IPS DF 6.9 (cell line): ENCODE measurements at regions not wholly inside any gene's neighbourhood (a gene's known extent, or its start where the extent isn't known, plus 50 kb on each side); places are given as distances from the start of the nearest gene placed in this dataset.

Source experiments
- DNase-seq: peaks from one replicate; pipeline ENCODE4 v3.0.0-alpha.2; 2013; ENCODE audit warnings: low read depth, low spot score
- H3K27ac ChIP-seq: one replicate; pipeline ENCODE4 v1.5.1; 2013; ENCODE audit warnings: low read length, control low read depth
- H3K27me3 ChIP-seq: 2 replicates; pipeline ENCODE4 v1.6.1; 2013; ENCODE audit warnings: mild to moderate bottlenecking, low read length; ENCODE audit not compliant: control insufficient read depth, insufficient read depth
- H3K36me3 ChIP-seq: 2 replicates; pipeline ENCODE4 v1.6.1; 2013; ENCODE audit warnings: low read length; ENCODE audit not compliant: control insufficient read depth, insufficient read depth
- H3K4me1 ChIP-seq: 2 replicates; pipeline ENCODE4 v1.6.1; 2013; ENCODE audit warnings: low read length; ENCODE audit not compliant: control insufficient read depth, insufficient read depth
- H3K4me3 ChIP-seq: 2 replicates; pipeline ENCODE4 v1.5.1; 2013; ENCODE audit warnings: mild to moderate bottlenecking, low read length
- H3K9me3 ChIP-seq: 2 replicates; pipeline ENCODE4 v1.6.1; 2013; ENCODE audit warnings: low read length, inconsistent platforms; ENCODE audit not compliant: control insufficient read depth, insufficient read depth
- WGBS: extraction: QIAGEN DNeasy Blood & Tissue Kit; methylation state at CpG from one replicate; pipeline ENCODE4 v1.1.7; 2013; ENCODE audit warnings: mixed read lengths, missing lambda C conversion rate; ENCODE audit not compliant: insufficient read length, insufficient coverage; 5-methylcytosine and 5-hydroxymethylcytosine counted together

DNA sequence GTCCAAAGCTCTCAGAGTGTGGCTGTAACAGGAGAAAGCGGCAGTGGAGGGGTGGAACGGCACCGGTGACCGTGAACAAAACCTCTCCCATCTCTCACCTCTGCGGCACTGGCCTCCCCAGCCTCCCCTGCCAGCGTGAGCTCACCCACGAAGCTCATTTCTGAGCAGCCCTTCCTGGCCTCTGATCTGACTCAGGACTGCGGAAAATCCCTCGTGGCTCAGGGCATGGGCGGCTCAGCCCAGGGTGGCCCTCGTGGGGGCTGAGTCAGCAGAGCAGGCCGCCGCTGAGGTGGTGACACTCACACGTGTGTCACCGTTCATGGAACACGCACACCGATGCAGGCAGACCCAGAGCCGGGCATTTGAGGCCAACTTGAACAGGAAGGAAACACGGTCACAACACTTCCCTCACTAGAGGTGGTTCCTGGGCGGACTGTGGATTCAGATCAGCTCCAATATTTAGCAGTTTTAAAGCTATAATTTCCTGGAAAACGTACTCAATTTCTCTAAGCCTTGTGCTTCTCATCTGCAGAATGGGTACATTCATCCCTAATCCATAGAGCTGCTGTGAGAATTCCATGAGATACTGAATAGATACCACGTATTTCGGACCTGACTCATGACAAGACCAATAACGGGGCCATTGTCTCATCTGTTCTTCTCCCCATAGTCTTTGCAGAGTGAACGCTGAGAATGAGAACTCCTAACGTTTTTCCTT lies 115.0 kb upstream of the TMPRSS2 start:
- Histone ChIP-seq H3K4me1 (no peaks in the 10 kb centered on the region), H3K4me3 (no peak overlapping the region), H3K27ac (no peak overlapping the region), H3K36me3 (no peaks in the 10 kb centered on the region), H3K9me3 (no peaks in the 10 kb centered on the region), H3K27me3 (no peaks in the 10 kb centered on the region)
- WGBS, result no CpG with 5 or more reads among the region's 26 CpGs
- no peak for DNase-seq

DNA sequence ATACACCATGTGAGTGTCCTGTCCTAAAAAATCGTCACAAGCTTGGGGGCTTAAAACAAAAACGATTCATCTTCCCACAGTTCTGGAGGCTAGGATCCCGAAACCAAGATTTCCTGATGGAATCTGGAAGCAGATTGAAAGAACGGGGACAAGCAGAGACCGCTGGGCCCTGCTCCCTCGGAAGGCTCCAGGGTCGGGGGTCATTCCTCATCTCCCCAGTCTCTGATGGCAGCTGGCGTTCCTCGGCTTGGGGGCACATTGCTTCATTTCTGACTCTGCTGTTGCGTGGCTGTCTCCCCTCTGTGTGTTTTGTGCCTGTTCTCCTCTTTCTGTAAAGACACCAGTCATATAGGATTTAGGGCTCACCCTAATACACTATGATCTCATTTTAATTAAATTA lies 114.2 kb upstream of the TMPRSS2 start:
- H3K27ac ChIP-seq, result no peak overlapping the region
- DNase-seq, result no peak
- H3K36me3 ChIP-seq, result no peaks in the 10 kb centered on the region
- WGBS, result no CpG with 5 or more reads among the region's 10 CpGs
- no peaks in the 10 kb centered on the region for H3K9me3 ChIP-seq
- no peaks in the 10 kb centered on the region for H3K4me1 ChIP-seq
- no peak overlapping the region for H3K4me3 ChIP-seq
- H3K27me3 ChIP-seq, result no peaks in the 10 kb centered on the region

DNA sequence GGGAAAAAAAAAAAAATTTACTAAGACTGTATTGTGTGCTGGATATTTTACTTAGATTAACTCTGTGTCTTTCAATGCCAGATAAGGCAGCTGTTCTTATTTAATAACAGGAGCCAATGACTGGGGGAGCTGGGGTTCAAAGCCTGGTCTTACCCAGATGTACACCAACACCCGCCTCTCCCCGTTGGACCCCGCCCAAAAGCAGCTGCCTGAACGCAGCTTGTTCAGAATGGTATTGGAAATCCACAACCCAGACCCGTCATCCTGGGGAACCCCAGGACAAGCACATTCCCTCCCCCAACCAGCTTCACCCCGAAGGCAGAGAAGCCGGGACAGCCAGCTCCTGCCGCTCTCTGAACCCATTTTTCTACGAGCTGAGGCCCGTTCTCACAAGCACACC lies 113.6 kb upstream of the TMPRSS2 start:
- no peak overlapping the region for H3K4me3 ChIP-seq
- no peak overlapping the region for H3K27ac ChIP-seq
- no CpG with 5 or more reads among the region's 10 CpGs for WGBS
- DNase-seq, result no peak
- no peaks in the 10 kb centered on the region for H3K36me3 ChIP-seq
- H3K4me1 ChIP-seq, result no peaks in the 10 kb centered on the region
- H3K9me3 ChIP-seq, result no peaks in the 10 kb centered on the region
- no peaks in the 10 kb centered on the region for H3K27me3 ChIP-seq

DNA sequence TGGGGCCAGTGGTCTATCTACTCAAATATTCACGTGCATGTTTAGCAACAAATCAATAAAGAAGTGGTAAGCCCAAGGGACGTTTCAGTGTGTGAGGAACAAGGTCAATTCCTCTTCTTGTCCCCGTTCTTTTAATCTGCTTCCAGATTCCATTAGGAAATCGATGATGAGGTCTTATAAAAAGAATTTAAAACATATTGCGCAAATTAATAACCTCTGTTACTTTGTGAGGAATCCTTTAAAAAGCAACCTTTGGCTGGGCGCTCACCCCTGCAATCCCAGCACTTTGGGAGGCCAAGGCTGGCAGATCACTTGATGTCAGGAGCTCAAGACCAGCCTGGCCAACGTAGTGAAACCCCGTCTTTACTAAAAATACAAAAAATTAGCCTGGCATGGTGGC lies 113.0 kb upstream of the TMPRSS2 start:
- Histone ChIP-seq H3K4me3 (no peak overlapping the region), H3K27ac (no peak overlapping the region), H3K9me3 (no peaks in the 10 kb centered on the region), H3K4me1 (no peaks in the 10 kb centered on the region), H3K36me3 (no peaks in the 10 kb centered on the region), H3K27me3 (no peaks in the 10 kb centered on the region)
- WGBS, result no CpG with 5 or more reads among the region's 8 CpGs
- no peak for DNase-seq

DNA sequence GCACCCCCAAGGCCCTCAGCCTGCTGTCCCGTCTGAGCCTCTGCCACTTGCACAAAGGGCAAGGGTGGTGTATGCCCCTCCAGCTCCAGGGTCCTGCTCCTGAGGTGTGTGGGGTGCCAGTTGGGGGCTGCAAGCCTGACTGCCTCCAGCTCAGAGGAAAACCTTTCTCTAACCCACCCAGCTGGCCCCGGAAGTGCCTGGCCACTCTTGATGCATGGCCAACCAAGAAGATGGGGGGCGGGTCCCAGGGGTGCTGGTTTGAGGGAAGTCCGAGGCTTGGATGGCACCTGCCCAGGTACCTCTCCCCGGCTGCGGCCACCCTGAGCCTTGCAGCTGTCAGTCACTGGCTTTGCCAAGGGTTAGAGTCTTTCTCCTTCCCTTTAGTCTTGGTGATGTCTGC lies 112.6 kb upstream of the TMPRSS2 start:
- no peak for DNase-seq
- Histone ChIP-seq H3K9me3 (no peaks in the 10 kb centered on the region), H3K27me3 (no peaks in the 10 kb centered on the region), H3K4me1 (no peaks in the 10 kb centered on the region), H3K4me3 (no peak overlapping the region), H3K27ac (no peak overlapping the region), H3K36me3 (no peaks in the 10 kb centered on the region)
- WGBS, result no CpG with 5 or more reads among the region's 6 CpGs

DNA sequence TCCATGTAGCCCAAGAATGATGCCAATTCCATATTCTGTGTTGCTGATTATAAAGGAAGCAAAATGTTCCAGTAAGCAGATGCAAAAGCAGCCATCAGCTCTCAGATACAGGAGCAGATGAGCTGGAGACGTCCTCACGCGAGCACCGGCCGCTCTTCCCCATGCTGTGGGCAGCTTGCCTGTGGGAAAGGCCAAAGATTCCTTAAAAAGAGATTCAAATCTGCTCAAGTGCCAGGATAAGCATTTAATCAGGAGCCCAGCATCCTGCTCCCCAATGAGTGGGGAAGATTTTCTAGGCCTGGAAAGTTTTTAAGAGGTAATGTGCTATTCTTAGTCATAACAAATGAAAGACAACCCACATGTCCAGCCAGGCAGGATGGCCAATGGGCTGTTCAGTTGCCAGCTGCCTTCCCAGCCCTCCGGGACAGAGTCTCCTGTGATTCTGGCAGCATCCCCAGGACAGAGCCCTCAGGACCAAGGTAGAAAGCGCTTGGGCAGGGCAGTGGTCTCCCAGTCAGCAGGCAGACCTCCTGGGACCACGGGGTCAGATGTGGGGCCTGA lies 108.2 kb upstream of the TMPRSS2 start:
- H3K27ac ChIP-seq, result no peak overlapping the region
- peaks cover 1% of the 10 kb centered on the region; the same call in 1 of the 2 replicates for H3K4me1 ChIP-seq
- H3K27me3 ChIP-seq, result no peaks in the 10 kb centered on the region
- H3K4me3 ChIP-seq, result no peak overlapping the region
- no peaks in the 10 kb centered on the region for H3K36me3 ChIP-seq
- no peaks in the 10 kb centered on the region for H3K9me3 ChIP-seq
- WGBS, result no CpG with 5 or more reads among the region's 8 CpGs
- no peak for DNase-seq

DNA sequence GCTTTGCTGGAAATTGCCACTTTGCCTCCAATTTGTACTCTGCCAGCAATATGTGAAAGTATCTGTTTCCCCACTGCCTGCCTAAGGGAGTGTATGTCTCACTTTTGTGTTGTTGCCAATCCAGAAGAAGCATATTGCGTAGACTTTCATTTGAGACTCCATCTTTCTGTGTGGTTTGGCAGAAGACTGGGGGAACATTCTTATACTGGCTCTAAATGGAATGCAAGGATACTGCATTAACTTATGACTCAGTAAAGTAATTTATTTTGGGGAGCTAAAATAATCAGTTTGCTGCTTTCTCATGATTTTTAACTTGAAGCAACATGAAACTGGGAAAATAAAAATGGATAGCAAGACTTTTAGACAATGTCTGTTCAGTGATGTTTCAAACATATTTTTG lies 107.7 kb upstream of the TMPRSS2 start:
- no peak overlapping the region for H3K27ac ChIP-seq
- H3K36me3 ChIP-seq, result no peaks in the 10 kb centered on the region
- H3K4me1 ChIP-seq, result peaks cover 1% of the 10 kb centered on the region; the same call in 1 of the 2 replicates
- no peak for DNase-seq
- no peaks in the 10 kb centered on the region for H3K27me3 ChIP-seq
- WGBS, result no CpG with 5 or more reads among the region's 1 CpG
- no peak overlapping the region for H3K4me3 ChIP-seq
- no peaks in the 10 kb centered on the region for H3K9me3 ChIP-seq

DNA sequence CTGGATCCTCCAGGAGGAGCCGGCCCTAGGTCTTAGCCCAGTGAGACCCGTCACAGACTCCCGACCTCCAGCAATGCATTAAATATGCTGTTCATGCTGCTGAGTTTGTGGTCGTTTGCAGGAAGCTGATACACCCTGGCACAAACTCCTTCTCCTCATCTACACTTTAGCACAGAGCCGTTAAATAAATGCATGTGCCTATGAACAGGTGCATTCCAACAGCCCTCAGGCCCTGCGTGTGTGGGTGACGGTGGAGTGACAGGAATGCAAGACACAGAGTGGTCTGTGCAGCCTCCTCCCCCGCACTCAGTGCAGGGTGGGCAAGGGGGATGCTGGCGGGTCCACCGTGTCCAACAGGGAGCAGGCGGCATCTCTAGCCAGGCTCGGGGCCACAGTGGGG lies 106.6 kb upstream of the TMPRSS2 start:
- no peaks in the 10 kb centered on the region for H3K36me3 ChIP-seq
- no peaks in the 10 kb centered on the region for H3K9me3 ChIP-seq
- H3K4me1 ChIP-seq, result peaks cover 1% of the 10 kb centered on the region; the same call in 1 of the 2 replicates
- no peak overlapping the region for H3K27ac ChIP-seq
- no peak for DNase-seq
- WGBS, result no CpG with 5 or more reads among the region's 12 CpGs
- H3K4me3 ChIP-seq, result no peak overlapping the region
- no peaks in the 10 kb centered on the region for H3K27me3 ChIP-seq

DNA sequence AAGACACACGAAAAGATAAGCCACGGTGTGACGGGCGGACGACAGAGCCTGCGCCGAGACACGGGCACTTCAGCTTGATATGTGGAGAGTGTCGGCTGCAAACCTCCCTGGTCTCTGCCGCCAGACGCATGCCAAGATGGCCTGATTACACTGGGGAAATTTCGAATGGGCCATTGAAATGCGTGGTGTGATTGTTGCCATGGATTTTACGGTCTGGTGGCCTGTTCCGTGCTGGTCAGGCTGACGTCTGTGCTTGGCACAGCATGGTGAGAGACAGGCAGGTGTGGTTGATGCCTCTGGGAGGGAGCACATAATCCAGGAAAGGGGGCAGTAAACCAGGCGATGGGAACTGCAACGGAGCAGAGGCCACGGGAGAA lies 105.6 kb upstream of the TMPRSS2 start:
- H3K9me3 ChIP-seq, result no peaks in the 10 kb centered on the region
- H3K4me1 ChIP-seq, result peaks cover 1% of the 10 kb centered on the region; the same call in 1 of the 2 replicates
- H3K27me3 ChIP-seq, result no peaks in the 10 kb centered on the region
- no peak for DNase-seq
- WGBS, result no CpG with 5 or more reads among the region's 19 CpGs
- H3K27ac ChIP-seq, result no peak overlapping the region
- no peak overlapping the region for H3K4me3 ChIP-seq
- no peaks in the 10 kb centered on the region for H3K36me3 ChIP-seq

DNA sequence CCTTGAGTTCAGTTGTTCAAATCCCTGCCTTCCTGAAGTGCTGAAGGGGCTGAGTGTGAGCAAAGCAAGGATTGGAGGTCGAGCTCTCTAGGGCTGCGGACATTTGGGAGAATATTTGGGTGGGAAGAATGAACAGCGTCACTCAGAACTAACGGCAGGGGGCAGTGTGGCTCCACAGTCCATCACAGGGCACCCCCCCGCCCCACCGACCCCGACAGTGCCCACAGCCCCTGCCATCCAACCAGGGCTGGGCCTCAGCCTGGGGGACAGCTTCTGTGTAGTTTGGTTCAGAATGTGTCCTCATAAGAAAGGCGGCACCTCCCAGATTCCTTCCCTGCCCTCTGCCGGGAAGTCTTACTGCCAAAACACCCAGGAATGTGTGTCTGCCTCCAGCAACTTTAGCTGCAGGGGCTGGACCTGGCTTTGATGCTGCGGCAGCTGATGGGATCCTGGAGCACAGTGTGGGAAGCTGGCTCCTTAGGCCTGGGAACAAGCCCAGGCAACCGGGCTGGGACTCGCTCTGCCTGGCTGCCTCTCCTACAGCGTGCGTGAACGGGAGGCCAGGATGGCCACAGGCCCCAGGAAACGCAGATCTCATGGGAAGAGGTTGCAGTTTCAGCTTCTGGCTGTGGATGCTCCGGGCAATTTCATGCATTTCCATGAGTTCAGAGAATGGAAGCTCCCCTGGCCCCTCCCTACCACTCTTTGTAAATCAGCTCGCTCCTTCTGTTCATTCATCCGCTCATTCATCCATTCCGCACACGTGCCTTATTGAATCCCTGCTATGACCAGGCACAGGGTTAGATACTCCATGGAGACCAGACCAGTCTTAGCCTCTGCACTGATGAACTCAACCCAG lies 104.9 kb upstream of the TMPRSS2 start:
- WGBS, result no CpG with 5 or more reads among the region's 21 CpGs
- Histone ChIP-seq H3K9me3 (no peaks in the 10 kb centered on the region), H3K27me3 (no peaks in the 10 kb centered on the region), H3K27ac (no peak overlapping the region), H3K4me1 (peaks cover 1% of the 10 kb centered on the region; the same call in 1 of the 2 replicates), H3K4me3 (no peak overlapping the region), H3K36me3 (no peaks in the 10 kb centered on the region)
- peak; percentile 25 for DNase-seq
